HG03558 (cell line): ENCODE measurements at regions not wholly inside any gene's neighbourhood (a gene's known extent, or its start where the extent isn't known, plus 50 kb on each side); places are given as distances from the start of the nearest gene placed in this dataset.
"Not testable (repeated sequence)": the region's sequence is repeated elsewhere in the genome, so short reads cannot be mapped to it uniquely, and the experiment has no call there.

Experiments
- ATAC-seq: cut with Tn5 transposase; IDR thresholded peaks from one replicate; pipeline ENCODE4 v1.9.1; 2021; ENCODE audit warnings: moderate number of reproducible peaks; ENCODE audit not compliant: unreplicated experiment; ENCODE audit errors: extremely low read depth

DNA sequence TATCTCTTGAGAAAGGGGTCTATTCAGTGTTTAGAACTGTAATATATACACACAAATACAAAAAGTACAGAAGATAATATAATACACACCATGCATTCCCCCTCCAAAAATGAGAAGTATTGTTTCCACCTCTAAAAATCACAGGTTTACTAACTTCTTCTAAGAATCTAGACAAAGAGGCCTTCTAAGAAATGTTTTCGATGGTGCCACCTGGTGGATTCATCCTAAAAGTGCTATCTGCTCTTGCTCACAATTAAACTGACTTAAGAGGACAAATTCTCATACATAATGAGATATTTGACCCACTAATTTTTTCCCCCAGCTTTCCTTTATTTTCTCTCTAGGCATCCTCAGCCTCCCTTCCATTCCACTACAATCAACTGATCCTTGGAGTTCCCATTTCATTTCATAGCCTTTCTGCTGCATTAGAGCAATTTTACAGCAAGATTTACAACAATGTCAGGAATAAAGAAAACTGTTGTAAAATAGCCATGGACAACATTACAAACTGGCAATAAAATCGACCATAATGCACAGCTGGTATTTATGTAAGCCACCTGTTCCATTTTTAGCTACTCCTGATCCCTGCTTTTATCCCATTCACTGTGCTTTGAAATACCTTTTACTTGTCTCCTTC lies 124.6 kb downstream of the ARRDC4 start:
- ATAC-seq: no peak

GRCh38 chr15:98088307-98088945 lies 127.9 kb downstream of the ARRDC4 start:
- not testable (repeated sequence) for ATAC-seq

GRCh38 chr15:98089352-98089751 lies 128.8 kb downstream of the ARRDC4 start:
- not testable (repeated sequence) for ATAC-seq

DNA sequence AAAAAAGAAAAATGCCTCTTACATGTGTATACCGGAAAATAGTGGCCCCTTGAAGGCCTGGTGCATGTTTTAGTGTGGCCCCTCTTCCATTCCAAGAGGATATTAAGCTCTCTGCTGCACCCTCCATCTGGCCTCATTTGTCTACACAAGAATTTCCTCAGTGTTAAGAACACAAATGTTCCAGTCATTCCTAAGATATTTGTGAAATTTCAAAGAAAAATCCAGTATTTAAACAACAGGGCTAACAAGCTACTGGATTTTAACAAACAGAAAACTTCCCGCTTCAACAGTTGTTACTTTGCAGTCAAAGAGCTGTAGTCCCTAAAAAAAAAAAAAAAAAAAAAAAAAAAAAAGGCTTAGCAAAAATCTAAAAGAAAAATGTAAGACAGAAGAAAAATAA lies 137.5 kb downstream of the ARRDC4 start:
- ATAC-seq: not testable (repeated sequence)

DNA sequence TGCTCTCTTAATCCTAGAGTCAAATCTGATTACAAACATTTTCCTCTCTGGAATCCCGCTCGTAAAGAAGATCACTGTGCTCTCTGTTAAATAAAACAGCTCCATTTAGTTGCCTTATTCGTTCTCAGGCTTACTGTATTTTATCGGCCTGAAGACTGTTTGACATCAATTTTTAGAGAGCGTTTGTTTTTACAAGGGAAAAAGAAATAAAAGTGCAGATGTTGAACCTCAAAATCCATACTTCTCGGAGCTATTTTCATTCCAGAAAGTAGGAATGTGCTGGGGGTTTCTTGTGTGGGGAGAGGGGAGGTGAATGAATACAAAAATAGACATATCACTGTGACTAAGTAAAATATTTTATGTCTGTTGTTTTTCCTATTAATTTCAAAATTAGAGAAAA lies 140.1 kb downstream of the ARRDC4 start:
- not testable (repeated sequence) for ATAC-seq

GRCh38 chr15:98103570-98103969 lies 143.1 kb downstream of the ARRDC4 start:
- no peak for ATAC-seq

GRCh38 chr15:98104386-98105151 lies 144.1 kb downstream of the ARRDC4 start:
- not testable (repeated sequence) for ATAC-seq

- ATAC-seq: not testable (repeated sequence)
Measured at GRCh38 chr15:98106615-98107194, 146.2 kb downstream of the ARRDC4 start.

DNA sequence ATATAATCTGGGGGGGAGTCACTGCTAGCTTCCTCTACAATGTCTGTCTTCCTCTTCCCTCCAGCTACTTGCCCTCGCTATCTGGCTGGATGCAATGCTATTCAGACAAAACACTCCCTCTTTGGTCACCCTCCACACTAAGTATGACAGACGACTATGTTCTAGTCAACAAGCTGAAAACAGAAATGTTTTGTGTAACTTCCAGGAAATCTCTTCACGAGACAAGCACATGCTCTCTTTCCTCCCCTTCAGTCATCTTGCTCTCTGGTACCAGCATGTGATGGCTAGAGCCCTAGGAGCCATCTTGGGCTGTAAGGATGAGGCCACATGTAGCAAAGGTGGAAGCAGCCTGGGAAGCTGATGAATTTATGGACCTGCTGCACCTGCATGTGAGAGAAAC lies 151.3 kb downstream of the ARRDC4 start:
- no peak for ATAC-seq

DNA sequence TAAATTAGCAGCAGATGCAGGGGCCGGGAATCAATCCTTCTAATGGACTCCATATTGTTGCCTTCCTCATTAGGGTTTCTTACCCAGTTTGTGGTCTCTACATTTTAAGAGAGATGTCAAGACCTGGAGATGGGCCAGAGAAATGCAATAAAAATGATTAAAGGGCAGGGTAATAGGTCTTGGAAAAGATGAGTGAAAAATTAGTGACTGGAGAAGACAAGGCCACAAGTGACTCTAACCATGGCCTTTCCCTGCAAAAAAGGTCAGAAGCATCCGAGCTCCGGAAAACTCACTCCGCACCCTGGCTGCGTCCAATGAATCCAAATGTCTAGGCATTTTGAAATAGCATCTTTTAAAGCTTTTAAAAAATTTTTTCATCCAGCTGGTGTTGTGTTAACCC lies 152.8 kb downstream of the ARRDC4 start:
- ATAC-seq: no peak

DNA sequence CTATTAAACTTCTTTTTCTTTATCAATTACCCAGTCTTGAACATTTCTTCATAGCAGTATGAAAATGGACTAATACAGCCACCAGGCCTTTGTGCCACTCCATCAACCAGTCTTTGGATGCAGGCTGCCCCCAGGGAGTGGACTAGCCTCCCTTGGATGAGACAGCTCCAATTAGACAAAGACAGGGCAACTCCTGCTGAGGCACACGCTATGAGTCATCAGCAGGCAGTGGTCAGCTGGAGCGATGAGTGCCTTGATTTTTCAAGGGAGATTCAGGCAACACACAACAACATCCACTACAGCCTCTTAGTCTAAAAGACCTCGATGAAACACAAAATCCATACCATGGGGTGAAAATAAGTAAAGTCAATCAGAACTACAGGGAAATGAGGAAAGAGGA lies 160.1 kb downstream of the ARRDC4 start:
- no peak for ATAC-seq

- ATAC-seq: no peak
Measured at GRCh38 chr15:98121536-98121935, 161.0 kb downstream of the ARRDC4 start.

GRCh38 chr15:98121957-98122356 lies 161.5 kb downstream of the ARRDC4 start:
- ATAC-seq: no peak

DNA sequence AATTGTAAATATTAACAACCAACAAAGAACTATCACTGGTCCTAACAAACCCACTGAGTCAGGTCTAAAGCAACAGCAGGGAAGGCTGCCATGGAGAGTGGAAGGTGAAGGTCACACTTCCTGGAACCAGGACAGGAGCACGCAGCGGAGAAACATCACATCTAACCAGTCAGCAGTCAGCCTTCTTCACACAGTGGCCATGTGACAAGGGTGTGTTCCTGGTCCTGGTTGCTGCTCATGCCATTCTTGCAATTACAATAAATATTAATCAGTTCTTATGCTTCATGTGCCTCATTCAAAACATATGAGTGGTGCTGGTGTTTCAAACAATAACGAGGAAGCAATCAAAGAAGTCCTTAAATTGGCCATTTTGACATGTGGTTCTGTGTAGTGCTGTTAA lies 162.8 kb downstream of the ARRDC4 start:
- no peak for ATAC-seq

GRCh38 chr15:98123834-98124233 lies 163.3 kb downstream of the ARRDC4 start:
- no peak for ATAC-seq

- ATAC-seq: no peak
Measured at GRCh38 chr15:98124581-98124980, 164.1 kb downstream of the ARRDC4 start.

GRCh38 chr15:98126326-98127085 lies 166.0 kb downstream of the ARRDC4 start:
- ATAC-seq: no peak

DNA sequence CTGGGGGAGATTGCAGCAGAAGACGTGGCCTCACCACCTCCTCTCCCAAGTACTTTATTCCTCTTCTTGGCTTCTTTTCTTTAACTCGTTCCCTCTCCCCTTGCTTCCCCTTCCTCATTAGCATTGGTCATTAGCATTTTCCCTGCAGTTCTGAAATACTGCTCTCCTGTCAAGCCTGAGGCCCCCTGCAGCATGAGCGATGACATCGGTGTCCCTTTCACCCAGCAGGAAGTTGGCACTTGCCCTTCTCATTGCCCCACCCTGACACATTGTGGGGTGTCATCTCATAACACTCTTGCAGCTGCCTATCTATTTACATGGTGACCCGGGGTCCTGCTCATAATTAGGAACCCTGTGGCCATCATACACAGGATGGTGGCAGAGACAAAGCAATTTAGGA lies 167.1 kb downstream of the ARRDC4 start:
- no peak for ATAC-seq

DNA sequence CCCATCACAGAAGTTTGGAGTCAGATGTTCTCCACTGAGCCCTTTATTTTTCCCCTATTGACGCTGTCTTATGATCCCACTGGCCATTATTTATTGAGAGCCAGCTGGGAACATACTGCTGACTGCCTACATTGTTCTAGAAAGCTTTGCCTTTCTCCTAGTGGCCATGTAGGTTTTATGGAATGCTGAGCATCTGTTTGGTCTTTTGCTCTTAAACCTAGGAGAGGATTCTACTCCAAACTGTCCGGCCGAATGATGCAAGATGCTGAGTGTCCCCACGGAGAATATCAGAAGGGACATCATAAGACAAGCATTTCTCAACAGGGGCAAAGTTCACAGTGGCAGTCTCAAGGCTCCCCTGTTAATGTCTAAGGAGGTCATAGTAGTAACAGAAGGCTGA lies 171.4 kb downstream of the ARRDC4 start:
- no peak for ATAC-seq

GRCh38 chr15:98134905-98135304 lies 174.4 kb downstream of the ARRDC4 start:
- no peak for ATAC-seq
